ENCODE measurements at regions not wholly inside any gene's neighbourhood (a gene's known extent, or its start where the extent isn't known, plus 50 kb on each side); places are given as distances from the start of the nearest gene placed in this dataset.

DNA sequence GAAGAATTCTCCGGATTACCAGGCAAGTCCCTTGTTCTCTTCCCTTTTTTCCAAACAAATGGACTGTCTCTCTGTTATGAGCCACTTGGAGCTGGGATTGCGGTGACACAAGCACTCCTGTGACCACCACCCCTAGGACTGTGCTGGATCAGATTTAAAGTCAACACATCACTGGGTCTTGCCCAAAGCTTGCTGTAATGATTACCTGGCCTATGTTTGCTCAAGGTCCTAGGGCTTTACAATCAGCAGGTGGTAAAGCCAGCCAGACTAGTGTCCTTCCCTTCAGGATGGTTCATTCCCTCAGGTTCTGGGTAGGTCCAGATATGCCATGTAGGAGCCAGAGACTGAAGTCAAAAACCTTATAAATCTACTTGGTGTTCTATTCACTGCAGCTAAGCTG lies 144.7 kb downstream of the COX18 start:
- Histone ChIP-seq H3K4me2 (replicated peaks; ENCODE audit: extremely low read depth, low read length, poor library complexity, severe bottlenecking) (no peak overlapping the region), H3K36me3 (replicated peaks in 1 of 2; ENCODE audit: control insufficient read depth in 1 of 2, insufficient read depth in 2 of 2, low read length in 2 of 2) (no peaks in the 10 kb centered on the region), H3K27ac (ENCODE audit: low read depth in 1 of 2, low read length in 2 of 2) (no peak overlapping the region), H3K27me3 (ENCODE audit: control insufficient read depth in 2 of 2, insufficient read depth in 2 of 2, low read length in 2 of 2) (no peaks in the 10 kb centered on the region), H3K79me2 (ENCODE audit: insufficient read depth, low read length) (no peaks in the 10 kb centered on the region), H3K9ac (ENCODE audit: insufficient read depth, low read length, poor library complexity, severe bottlenecking) (no peak overlapping the region), H3K4me3 (replicated peaks in 1 of 3; ENCODE audit: low read depth in 2 of 3, low read length in 3 of 3) (no peak overlapping the region), H2AFZ (ENCODE audit: insufficient read depth, low read depth, low read length, poor library complexity, severe bottlenecking) (no peak overlapping the region), H3K4me1 (ENCODE audit: control insufficient read depth in 1 of 2, insufficient read depth in 2 of 2, low read length in 2 of 2) (no peaks in the 10 kb centered on the region), H4K20me1 (ENCODE audit: insufficient read depth, low read length) (no peaks in the 10 kb centered on the region), H3K9me3 (replicated peaks in 1 of 2; ENCODE audit: control insufficient read depth in 1 of 2, insufficient read depth in 1 of 2, low read length in 2 of 2) (peaks cover 16 to 26% of the 10 kb centered on the region in 2 donors)
- no peak for DNase-seq
- WGBS (ENCODE audit: insufficient coverage): 82% methylated on average over 1 of the region's 2 CpGs
- H3K27ac Mint-ChIP-seq: no peak overlapping the region
- intact Hi-C loops (cut with micrococcal nuclease): no loop called here
- H3K9me3 Mint-ChIP-seq: peaks cover 5 to 30% (median 20%) of the 10 kb centered on the region in 7 donors
- H3K27me3 Mint-ChIP-seq (ENCODE audit: low read depth in 3 of 3): peaks cover 0 to 3% (median 2%) of the 10 kb centered on the region in 3 donors
- no peak overlapping the region for H3K4me3 Mint-ChIP-seq
- TF ChIP-seq, protein P1, sequence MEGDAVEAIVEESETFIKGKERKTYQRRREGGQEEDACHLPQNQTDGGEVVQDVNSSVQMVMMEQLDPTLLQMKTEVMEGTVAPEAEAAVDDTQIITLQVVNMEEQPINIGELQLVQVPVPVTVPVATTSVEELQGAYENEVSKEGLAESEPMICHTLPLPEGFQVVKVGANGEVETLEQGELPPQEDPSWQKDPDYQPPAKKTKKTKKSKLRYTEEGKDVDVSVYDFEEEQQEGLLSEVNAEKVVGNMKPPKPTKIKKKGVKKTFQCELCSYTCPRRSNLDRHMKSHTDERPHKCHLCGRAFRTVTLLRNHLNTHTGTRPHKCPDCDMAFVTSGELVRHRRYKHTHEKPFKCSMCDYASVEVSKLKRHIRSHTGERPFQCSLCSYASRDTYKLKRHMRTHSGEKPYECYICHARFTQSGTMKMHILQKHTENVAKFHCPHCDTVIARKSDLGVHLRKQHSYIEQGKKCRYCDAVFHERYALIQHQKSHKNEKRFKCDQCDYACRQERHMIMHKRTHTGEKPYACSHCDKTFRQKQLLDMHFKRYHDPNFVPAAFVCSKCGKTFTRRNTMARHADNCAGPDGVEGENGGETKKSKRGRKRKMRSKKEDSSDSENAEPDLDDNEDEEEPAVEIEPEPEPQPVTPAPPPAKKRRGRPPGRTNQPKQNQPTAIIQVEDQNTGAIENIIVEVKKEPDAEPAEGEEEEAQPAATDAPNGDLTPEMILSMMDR (IDR thresholded peaks at IDR 0.05): no peak
- H3K36me3 Mint-ChIP-seq: no peaks in the 10 kb centered on the region
- no peaks in the 10 kb centered on the region for H3K4me1 Mint-ChIP-seq

- no peak overlapping the region for H3K4me3 ChIP-seq (replicated peaks in 1 of 3; ENCODE audit: low read depth in 2 of 3, low read length in 3 of 3)
- no peak overlapping the region for H2AFZ ChIP-seq (ENCODE audit: insufficient read depth, low read depth, low read length, poor library complexity, severe bottlenecking)
- Mint-ChIP-seq H3K9me3 (peaks cover 0 to 14% (median 3%) of the 10 kb centered on the region in 7 donors), H3K4me1 (no peaks in the 10 kb centered on the region), H3K27ac (no peak overlapping the region), H3K36me3 (no peaks in the 10 kb centered on the region), H3K4me3 (no peak overlapping the region), H3K27me3 (ENCODE audit: low read depth in 3 of 3) (peaks cover 0 to 3% (median 2%) of the 10 kb centered on the region in 3 donors)
- no peak overlapping the region for H3K27ac ChIP-seq (ENCODE audit: low read depth in 1 of 2, low read length in 2 of 2)
- TF ChIP-seq, protein P1 (IDR thresholded peaks at IDR 0.05): no peak
- DNase-seq: no peak
- no peaks in the 10 kb centered on the region for H3K36me3 ChIP-seq (replicated peaks in 1 of 2; ENCODE audit: control insufficient read depth in 1 of 2, insufficient read depth in 2 of 2, low read length in 2 of 2)
- 100% methylated on average over 1 of the region's 1 CpG for WGBS (ENCODE audit: insufficient coverage)
- H3K9me3 ChIP-seq (replicated peaks in 1 of 2; ENCODE audit: control insufficient read depth in 1 of 2, insufficient read depth in 1 of 2, low read length in 2 of 2): peaks cover 6 to 9% of the 10 kb centered on the region in 2 donors
- no peaks in the 10 kb centered on the region for H3K27me3 ChIP-seq (ENCODE audit: control insufficient read depth in 2 of 2, insufficient read depth in 2 of 2, low read length in 2 of 2)
- H3K4me2 ChIP-seq (replicated peaks; ENCODE audit: extremely low read depth, low read length, poor library complexity, severe bottlenecking): no peak overlapping the region
- H3K9ac ChIP-seq (ENCODE audit: insufficient read depth, low read length, poor library complexity, severe bottlenecking): no peak overlapping the region
- H3K79me2 ChIP-seq (ENCODE audit: insufficient read depth, low read length): no peaks in the 10 kb centered on the region
- H3K4me1 ChIP-seq (ENCODE audit: control insufficient read depth in 1 of 2, insufficient read depth in 2 of 2, low read length in 2 of 2): no peaks in the 10 kb centered on the region
- no peaks in the 10 kb centered on the region for H4K20me1 ChIP-seq (ENCODE audit: insufficient read depth, low read length)
- intact Hi-C loops (cut with micrococcal nuclease): no loop called here
These were observed 149.6 kb downstream of the COX18 start for GRCh38 chr4:72919937-72920336.
